Caco-2 (cell line): ENCODE measurements at regions not wholly inside any gene's neighbourhood (a gene's known extent, or its start where the extent isn't known, plus 50 kb on each side); places are given as distances from the start of the nearest gene placed in this dataset.

Experiments used
- BruUV-seq: library from RNA; stranded (reverse); fragments of 400-500 nt; replicated peaks from 2 replicates; lab custom pipeline; 2021; lab: Mats Ljungman, UMichigan
- CTCF ChIA-PET: fragments of 300-600 bp; sonication (Branson Sonifier 250); formaldehyde crosslinking; loops from one replicate; lab custom pipeline; 2022; ENCODE audit warnings: antibody characterized with exemption; lab: Charles Lee
- POLR2A ChIA-PET: fragments of 300-600 bp; sonication (Branson Sonifier 250); formaldehyde crosslinking; loops from one replicate; lab custom pipeline; 2022; ENCODE audit warnings: antibody characterized with exemption; lab: Charles Lee
- DNase-seq, 2 experiments: peaks; one replicate each; pipeline versions ENCODE4 v3.0.0 to v3.0.0-alpha.2; 2020 to 2022
- H3K27me3 ChIP-seq: replicated peaks from 2 replicates; pipeline ENCODE4 v1.6.0; 2011; ENCODE audit warnings: low read length; ENCODE audit not compliant: control insufficient read depth, insufficient read depth
- H3K36me3 ChIP-seq: 2 replicates; pipeline ENCODE4 v1.5.1; 2011; ENCODE audit warnings: low read length; ENCODE audit not compliant: control insufficient read depth, insufficient read depth
- H3K4me1 ChIP-seq: fragments of 250-450 bp; sonication (Bioruptor Pico); 2 replicates; pipeline ENCODE4 v1.5.1; 2020; ENCODE audit warnings: mild to moderate bottlenecking
- H3K4me3 ChIP-seq: 2 replicates; pipeline ENCODE4 v1.5.1; 2011; ENCODE audit warnings: low read depth, mild to moderate bottlenecking, control low read depth, low read length
- H3K9me3 ChIP-seq: fragments of 250-450 bp; sonication (Bioruptor Pico); 2 replicates; pipeline ENCODE4 v1.5.1; 2020; ENCODE audit warnings: mild to moderate bottlenecking, moderate library complexity
- H3K27ac Mint-ChIP-seq: one replicate; pipeline ENCODE4 v1.8.0; 2022; ENCODE audit warnings: mixed read lengths; ENCODE audit not compliant: unreplicated experiment
- H3K27me3 Mint-ChIP-seq: one replicate; pipeline ENCODE4 v1.8.0; 2022; ENCODE audit warnings: mixed read lengths; ENCODE audit not compliant: insufficient read depth, unreplicated experiment
- H3K36me3 Mint-ChIP-seq: one replicate; pipeline ENCODE4 v1.8.0; 2022; ENCODE audit warnings: mild to moderate bottlenecking, mixed read lengths; ENCODE audit not compliant: insufficient read depth, unreplicated experiment
- H3K4me1 Mint-ChIP-seq: one replicate; pipeline ENCODE4 v1.8.0; 2022; ENCODE audit warnings: low read depth, mixed read lengths; ENCODE audit not compliant: unreplicated experiment
- H3K4me3 Mint-ChIP-seq: one replicate; pipeline ENCODE4 v1.8.0; 2022; ENCODE audit warnings: mild to moderate bottlenecking, moderate library complexity, mixed read lengths; ENCODE audit not compliant: unreplicated experiment
- H3K9me3 Mint-ChIP-seq: one replicate; pipeline ENCODE4 v1.8.0; 2022; ENCODE audit warnings: mixed read lengths; ENCODE audit not compliant: unreplicated experiment
- CTCF ChIP-seq, 2 experiments: fragments of 200-600 bp in 1 of 2; IDR thresholded peaks; 1 replicate in 1 of 2; 2 replicates in 1 of 2; pipeline versions ENCODE4 v1.5.1 to v1.8.0; 2011 to 2022; ENCODE audit warnings: antibody characterized with exemption in 1 of 2, control low read depth in 1 of 2, inconsistent platforms in 1 of 2, low read depth in 1 of 2, low read length in 1 of 2, mild to moderate bottlenecking in 1 of 2, moderate library complexity in 1 of 2; ENCODE audit not compliant: insufficient read depth in 1 of 2, severe bottlenecking in 1 of 2, unreplicated experiment in 1 of 2
- intact Hi-C: fragments of 100-400 bp; cut with micrococcal nuclease; formaldehyde crosslinking; loops from one replicate; pipeline ENCODE4 v1.10.0; 2022; ENCODE audit not compliant: unreplicated experiment

GRCh38 chr12:131507094-131507493 is 203.8 kb upstream of the SFSWAP start:
- no peaks in the 10 kb centered on the region for H3K4me1 ChIP-seq
- POLR2A ChIA-PET, result no interaction called here
- H3K4me3 ChIP-seq, result no peak overlapping the region
- H3K9me3 Mint-ChIP-seq, result no peaks in the 10 kb centered on the region
- no peaks in the 10 kb centered on the region for H3K36me3 ChIP-seq
- H3K4me3 Mint-ChIP-seq, result no peak overlapping the region
- H3K4me1 Mint-ChIP-seq, result no peaks in the 10 kb centered on the region
- H3K27me3 ChIP-seq, result no peaks in the 10 kb centered on the region
- no peak for DNase-seq
- H3K9me3 ChIP-seq, result no peaks in the 10 kb centered on the region
- H3K27ac Mint-ChIP-seq, result no peak overlapping the region
- H3K36me3 Mint-ChIP-seq, result no peaks in the 10 kb centered on the region
- CTCF ChIA-PET, result no interaction called here
- intact Hi-C loops, result no loop called here
- BruUV-seq, result no TSS peak
- H3K27me3 Mint-ChIP-seq, result peaks cover 8% of the 10 kb centered on the region
- TF ChIP-seq CTCF (IDR thresholded peaks at IDR 0.05; ENCODE audit: insufficient read depth in 1 of 2, low read depth in 1 of 2, low read length in 1 of 2, severe bottlenecking in 1 of 2, unreplicated experiment in 1 of 2), result no peak

GRCh38 chr12:131507881-131508280 is 203.0 kb upstream of the SFSWAP start:
- DNase-seq, result no peak
- Mint-ChIP-seq H3K27ac (no peak overlapping the region), H3K4me1 (no peaks in the 10 kb centered on the region), H3K4me3 (no peak overlapping the region), H3K27me3 (peaks cover 8% of the 10 kb centered on the region), H3K9me3 (no peaks in the 10 kb centered on the region), H3K36me3 (no peaks in the 10 kb centered on the region)
- no peak overlapping the region for H3K4me3 ChIP-seq
- ChIA-PET POLR2A (no interaction called here), CTCF (no interaction called here)
- TF ChIP-seq CTCF (IDR thresholded peaks at IDR 0.05; ENCODE audit: insufficient read depth in 1 of 2, low read depth in 1 of 2, low read length in 1 of 2, severe bottlenecking in 1 of 2, unreplicated experiment in 1 of 2), result no peak
- H3K36me3 ChIP-seq, result no peaks in the 10 kb centered on the region
- H3K4me1 ChIP-seq, result no peaks in the 10 kb centered on the region
- BruUV-seq, result no TSS peak
- H3K9me3 ChIP-seq, result no peaks in the 10 kb centered on the region
- H3K27me3 ChIP-seq, result no peaks in the 10 kb centered on the region
- intact Hi-C loops, result no loop called here

GRCh38 chr12:131509701-131510100 is 201.2 kb upstream of the SFSWAP start:
- Mint-ChIP-seq H3K27ac (no peak overlapping the region), H3K36me3 (no peaks in the 10 kb centered on the region), H3K4me1 (peaks cover 9% of the 10 kb centered on the region), H3K4me3 (no peak overlapping the region), H3K9me3 (no peaks in the 10 kb centered on the region), H3K27me3 (peaks cover 8% of the 10 kb centered on the region)
- no peak for DNase-seq
- intact Hi-C loops, result no loop called here
- H3K36me3 ChIP-seq, result no peaks in the 10 kb centered on the region
- H3K27me3 ChIP-seq, result no peaks in the 10 kb centered on the region
- H3K4me1 ChIP-seq, result no peaks in the 10 kb centered on the region
- POLR2A ChIA-PET, result no interaction called here
- BruUV-seq, result no TSS peak
- no peaks in the 10 kb centered on the region for H3K9me3 ChIP-seq
- TF ChIP-seq CTCF (IDR thresholded peaks at IDR 0.05; ENCODE audit: insufficient read depth in 1 of 2, low read depth in 1 of 2, low read length in 1 of 2, severe bottlenecking in 1 of 2, unreplicated experiment in 1 of 2), result no peak
- H3K4me3 ChIP-seq, result no peak overlapping the region
- CTCF ChIA-PET, result no interaction called here
